Myocyte (in vitro differentiated cells): ENCODE measurements at regions not wholly inside any gene's neighbourhood (a gene's known extent, or its start where the extent isn't known, plus 50 kb on each side); places are given as distances from the start of the nearest gene placed in this dataset.

Source experiments
- DNase-seq: peaks from one replicate; pipeline ENCODE4 v3.0.0-alpha.2; 2012; ENCODE audit warnings: low read depth

GRCh38 chr12:78403681-78404080 lies 460.9 kb upstream of the SYT1 start:
- peak; percentile 55 for DNase-seq

GRCh38 chr12:78406213-78406612 lies 458.4 kb upstream of the SYT1 start:
- DNase-seq = no peak

- no peak for DNase-seq
Observed at GRCh38 chr12:78406828-78407227, 457.7 kb upstream of the SYT1 start.

- DNase-seq = no peak
Observed at GRCh38 chr12:78407722-78408121, 456.9 kb upstream of the SYT1 start.

- no peak for DNase-seq
Observed at GRCh38 chr12:78414071-78414470, 450.5 kb upstream of the SYT1 start.

GRCh38 chr12:78418919-78419318 lies 445.7 kb upstream of the SYT1 start:
- DNase-seq = no peak

GRCh38 chr12:78419513-78419912 lies 445.1 kb upstream of the SYT1 start:
- no peak for DNase-seq

- DNase-seq = peak; percentile 43
Observed at GRCh38 chr12:78420991-78421390, 443.6 kb upstream of the SYT1 start.

GRCh38 chr12:78430551-78430950 lies 434.0 kb upstream of the SYT1 start:
- no peak for DNase-seq

- DNase-seq = no peak
Observed at GRCh38 chr12:78431931-78432330, 432.6 kb upstream of the SYT1 start.

- DNase-seq = no peak
Observed at GRCh38 chr12:78439666-78440065, 424.9 kb upstream of the SYT1 start.

- no peak for DNase-seq
Observed at GRCh38 chr12:78441737-78442453, 422.7 kb upstream of the SYT1 start.

GRCh38 chr12:78442454-78442801 lies 422.1 kb upstream of the SYT1 start:
- no peak for DNase-seq

- DNase-seq = no peak
Observed at GRCh38 chr12:78446555-78446954, 418.0 kb upstream of the SYT1 start.

GRCh38 chr12:78447373-78447772 lies 417.2 kb upstream of the SYT1 start:
- DNase-seq = no peak

- DNase-seq = no peak
Observed at GRCh38 chr12:78448692-78449091, 415.9 kb upstream of the SYT1 start.

GRCh38 chr12:78455991-78456390 lies 408.6 kb upstream of the SYT1 start:
- DNase-seq = no peak

- DNase-seq = no peak
Observed at GRCh38 chr12:78457938-78458337, 406.6 kb upstream of the SYT1 start.

GRCh38 chr12:78470354-78471195 lies 394.0 kb upstream of the SYT1 start:
- peak; percentile 64 for DNase-seq

GRCh38 chr12:78473136-78473535 lies 391.4 kb upstream of the SYT1 start:
- DNase-seq = peak; percentile 28

GRCh38 chr12:78473561-78473960 lies 391.0 kb upstream of the SYT1 start:
- DNase-seq = no peak

GRCh38 chr12:78483767-78484315 lies 380.7 kb upstream of the SYT1 start:
- no peak for DNase-seq

GRCh38 chr12:78489990-78490389 lies 374.6 kb upstream of the SYT1 start:
- no peak for DNase-seq
